Choroid plexus epithelial cell (primary cell): ENCODE measurements at regions not wholly inside any gene's neighbourhood (a gene's known extent, or its start where the extent isn't known, plus 50 kb on each side); places are given as distances from the start of the nearest gene placed in this dataset.
A peak's percentile ranks its signal among the peaks of the same experiment; 100 is the strongest.

Source experiments
- DNase-seq: peaks from one replicate; pipeline ENCODE4 v3.0.0-alpha.2; 2010; ENCODE audit warnings: low read depth
- H3K4me3 ChIP-seq: 2 replicates; pipeline ENCODE4 v1.5.1; 2011; ENCODE audit warnings: low read depth, mild to moderate bottlenecking, control low read depth, low read length, moderate library complexity
- CTCF ChIP-seq: conservative IDR thresholded peaks from 2 replicates; pipeline ENCODE4 v1.5.1; 2011; ENCODE audit warnings: low read depth, mild to moderate bottlenecking, control low read depth, inconsistent platforms, low read length, moderate library complexity

- TF ChIP-seq CTCF = no peak
- no peak for DNase-seq
- no peak overlapping the region for H3K4me3 ChIP-seq
Observed at GRCh38 chr6:126110512-126111270, 124.4 kb downstream of the TRMT11 start.

GRCh38 chr6:126111327-126111726 is 125.0 kb downstream of the TRMT11 start:
- TF ChIP-seq CTCF = no peak
- no peak overlapping the region for H3K4me3 ChIP-seq
- no peak for DNase-seq

GRCh38 chr6:126112171-126112632 is 125.9 kb downstream of the TRMT11 start:
- no peak overlapping the region for H3K4me3 ChIP-seq
- TF ChIP-seq CTCF = no peak
- DNase-seq = peak; percentile 30

- no peak overlapping the region for H3K4me3 ChIP-seq
- no peak for DNase-seq
- no peak for TF ChIP-seq CTCF
Observed at GRCh38 chr6:126113261-126113660, 126.9 kb downstream of the TRMT11 start.

- no peak overlapping the region for H3K4me3 ChIP-seq
- DNase-seq = peak; percentile 5
- no peak for TF ChIP-seq CTCF
Observed at GRCh38 chr6:126117251-126117650, 130.9 kb downstream of the TRMT11 start.

GRCh38 chr6:126118058-126118755 is 131.9 kb downstream of the TRMT11 start:
- H3K4me3 ChIP-seq = no peak overlapping the region
- DNase-seq = peak; percentile 5
- no peak for TF ChIP-seq CTCF
